HEK293 (cell line): ENCODE measurements at regions not wholly inside any gene's neighbourhood (a gene's known extent, or its start where the extent isn't known, plus 50 kb on each side); places are given as distances from the start of the nearest gene placed in this dataset.

Experiments
- CTCF ChIA-PET: fragments of 350-600 bp; formaldehyde crosslinking; extraction: SDS; loops from one replicate; lab custom pipeline; 2021; ENCODE audit warnings: antibody characterized with exemption; lab: Yijun Ruan, JAX
- POLR2A ChIA-PET: fragments of 300-600 bp; formaldehyde crosslinking; extraction: SDS; loops from one replicate; lab custom pipeline; 2020; ENCODE audit warnings: antibody characterized with exemption, inconsistent platforms; lab: Yijun Ruan, JAX
- H3K27ac ChIP-seq: fragments of 200-500 bp; sonication (Bioruptor generic); 2 replicates; pipeline ENCODE4 v1.5.1; 2014; ENCODE audit warnings: low read depth, low read length, control low read depth, inconsistent platforms; ENCODE audit errors: extremely low read depth
- H3K36me3 ChIP-seq, 2 experiments: fragments of 200-500 bp in 1 of 2; sonication (Bioruptor generic) in 1 of 2; 1 replicate in 1 of 2; 2 replicates in 1 of 2; pipeline ENCODE4 v1.5.1; 2014 to 2017; ENCODE audit warnings: inconsistent platforms in 2 of 2, low read length in 2 of 2; ENCODE audit not compliant: control insufficient read depth in 2 of 2, insufficient read depth in 1 of 2
- H3K4me1 ChIP-seq: fragments of 200-500 bp; sonication (Bioruptor generic); 2 replicates; pipeline ENCODE4 v1.5.1; 2014; ENCODE audit warnings: mild to moderate bottlenecking, low read length, inconsistent platforms; ENCODE audit not compliant: control insufficient read depth, insufficient read depth
- H3K4me3 ChIP-seq: 2 replicates; pipeline ENCODE4 v1.5.1; 2011; ENCODE audit warnings: low read depth, mild to moderate bottlenecking, control low read depth, low read length, moderate library complexity
- H3K9me3 ChIP-seq: fragments of 200-500 bp; sonication (Bioruptor generic); 2 replicates; pipeline ENCODE4 v1.5.1; 2014; ENCODE audit warnings: low read depth, low read length, inconsistent platforms; ENCODE audit not compliant: control insufficient read depth, insufficient read depth
- HOXC10 ChIP-seq: sonication (generic); formaldehyde crosslinking; IDR thresholded peaks from 2 replicates; pipeline ENCODE4 v1.8.1; 2023; ENCODE audit warnings: mild to moderate bottlenecking, missing genetic modification reagents
- HOXD13 ChIP-seq: sonication (generic); formaldehyde crosslinking; IDR thresholded peaks from 2 replicates; pipeline ENCODE4 v1.8.0; 2022; ENCODE audit warnings: missing genetic modification reagents, borderline replicate concordance
- KLF7 ChIP-seq: fragments of 450-650 bp; formaldehyde crosslinking; IDR thresholded peaks from 2 replicates; pipeline ENCODE4 v1.5.1; 2016; ENCODE audit warnings: missing biosample characterization, missing genetic modification characterization, borderline replicate concordance
- PATZ1 ChIP-seq: fragments of 450-650 bp; formaldehyde crosslinking; IDR thresholded peaks from 2 replicates; pipeline ENCODE4 v1.5.1; 2016; ENCODE audit warnings: missing biosample characterization, missing genetic modification characterization
- PRDM1 ChIP-seq: fragments of 450-650 bp; formaldehyde crosslinking; IDR thresholded peaks from 2 replicates; pipeline ENCODE4; 2016; ENCODE audit warnings: missing biosample characterization, missing genetic modification characterization
- PRDM4 ChIP-seq: fragments of 450-650 bp; formaldehyde crosslinking; IDR thresholded peaks from 2 replicates; pipeline ENCODE4 v1.5.1; 2017; ENCODE audit warnings: missing biosample characterization, missing genetic modification characterization
- PRDM6 ChIP-seq: fragments of 450-650 bp; formaldehyde crosslinking; IDR thresholded peaks from 2 replicates; pipeline ENCODE4 v1.5.1; 2017; ENCODE audit warnings: missing biosample characterization, missing genetic modification characterization
- YY1 ChIP-seq: fragments of 450-650 bp; formaldehyde crosslinking; IDR thresholded peaks from 2 replicates; pipeline ENCODE4 v1.5.1; 2018; ENCODE audit warnings: missing biosample characterization, missing genetic modification characterization
- YY2 ChIP-seq: fragments of 450-650 bp; formaldehyde crosslinking; IDR thresholded peaks from 2 replicates; pipeline ENCODE4 v1.5.1; 2016; ENCODE audit warnings: missing biosample characterization, missing genetic modification characterization
- ZBTB17 ChIP-seq: fragments of 450-650 bp; formaldehyde crosslinking; IDR thresholded peaks from 2 replicates; pipeline ENCODE4 v1.5.1; 2016; ENCODE audit warnings: missing biosample characterization, missing genetic modification characterization
- ZNF132 ChIP-seq: fragments of 450-650 bp; formaldehyde crosslinking; IDR thresholded peaks from 2 replicates; pipeline ENCODE4 v1.5.1; 2017; ENCODE audit warnings: missing biosample characterization, missing genetic modification characterization, borderline replicate concordance
- ZNF133 ChIP-seq: fragments of 450-650 bp; formaldehyde crosslinking; IDR thresholded peaks from 2 replicates; pipeline ENCODE4 v1.5.1; 2016; ENCODE audit warnings: missing biosample characterization, missing genetic modification characterization
- ZNF16 ChIP-seq: fragments of 450-650 bp; formaldehyde crosslinking; IDR thresholded peaks from 2 replicates; pipeline ENCODE4 v1.5.1; 2016; ENCODE audit warnings: low read depth, missing biosample characterization, missing genetic modification characterization
- ZNF26 ChIP-seq: fragments of 450-650 bp; formaldehyde crosslinking; IDR thresholded peaks from 2 replicates; pipeline ENCODE4 v1.5.1; 2016; ENCODE audit warnings: missing biosample characterization, missing genetic modification characterization
- ZNF274 ChIP-seq, 2 experiments: fragments of 200-500 bp in 1 of 2; fragments of 450-650 bp in 1 of 2; sonication (Bioruptor generic) in 1 of 2; formaldehyde crosslinking in 1 of 2; IDR thresholded peaks; 2 replicates each; pipeline versions ENCODE4 v1.5.1 to v1.6.1; 2014 to 2016; ENCODE audit warnings: borderline replicate concordance in 1 of 2, inconsistent platforms in 1 of 2, low read length in 1 of 2, missing biosample characterization in 1 of 2, missing genetic modification characterization in 1 of 2
- ZNF302 ChIP-seq: fragments of 450-650 bp; formaldehyde crosslinking; IDR thresholded peaks from 2 replicates; pipeline ENCODE4 v1.5.1; 2016; ENCODE audit warnings: missing biosample characterization, missing genetic modification characterization, low read depth
- ZNF426 ChIP-seq: fragments of 450-650 bp; formaldehyde crosslinking; IDR thresholded peaks from 2 replicates; pipeline ENCODE4 v1.5.1; 2017; ENCODE audit warnings: missing biosample characterization, missing genetic modification characterization, mild to moderate bottlenecking, inconsistent platforms, moderate library complexity
- ZNF529 ChIP-seq: fragments of 450-650 bp; formaldehyde crosslinking; IDR thresholded peaks from 2 replicates; pipeline ENCODE4 v1.5.1; 2017; ENCODE audit warnings: missing genetic modification characterization, missing biosample characterization; ENCODE audit not compliant: insufficient replicate concordance
- ZNF548 ChIP-seq: fragments of 450-650 bp; formaldehyde crosslinking; IDR thresholded peaks from 2 replicates; pipeline ENCODE4 v1.5.1; 2016; ENCODE audit warnings: missing biosample characterization, missing genetic modification characterization
- ZNF707 ChIP-seq: fragments of 450-650 bp; formaldehyde crosslinking; IDR thresholded peaks from 2 replicates; pipeline ENCODE4 v1.5.1; 2016; ENCODE audit warnings: missing biosample characterization, missing genetic modification characterization
- ZNF76 ChIP-seq: fragments of 450-650 bp; formaldehyde crosslinking; IDR thresholded peaks from 2 replicates; pipeline ENCODE4; 2016; ENCODE audit warnings: low read depth, missing biosample characterization, missing genetic modification characterization, borderline replicate concordance

- POLR2A ChIA-PET: no interaction called here
- CTCF ChIA-PET: interaction anchor here (0.7 to 1.3 kb wide), 2 partner anchors 81 to 190 kb away, joined by 3 to 5 read pairs; no protein-coding TSS in a partner anchor
Observed at GRCh38 chr15:98230975-98231374, 270.5 kb downstream of the ARRDC4 start.

GRCh38 chr15:98231696-98232440 is 271.4 kb downstream of the ARRDC4 start:
- H3K27ac ChIP-seq: no peak overlapping the region
- peaks cover 4% of the 10 kb centered on the region; the same call in 1 of the 2 replicates for H3K4me1 ChIP-seq
- ChIA-PET POLR2A (no interaction called here), CTCF (interaction anchor here (0.7 kb wide), 1 partner anchor 189 kb away, joined by 3 read pairs; no protein-coding TSS in a partner anchor)
- no peaks in the 10 kb centered on the region for H3K36me3 ChIP-seq
- H3K9me3 ChIP-seq: no peaks in the 10 kb centered on the region
- H3K4me3 ChIP-seq: no peak overlapping the region
- no peak for TF ChIP-seq ZNF76
- no peak for TF ChIP-seq ZNF426 (tag by site-specific recombination)
- no peak for TF ChIP-seq ZNF302 (tag by site-specific recombination)
- no peak for TF ChIP-seq YY2
- TF ChIP-seq PRDM4 (tag by site-specific recombination): no peak
- no peak for TF ChIP-seq YY1 (tag by site-specific recombination)
- no peak for TF ChIP-seq PRDM1 (tag by site-specific recombination)
- TF ChIP-seq ZNF16: no peak
- no peak for TF ChIP-seq ZBTB17
- no peak for TF ChIP-seq HOXC10 (CRISPR knock-in tag)
- no peak for TF ChIP-seq ZNF548 (tag by site-specific recombination)
- TF ChIP-seq PATZ1 (tag by site-specific recombination): no peak
- no peak for TF ChIP-seq PRDM6 (tag by site-specific recombination)
- no peak for TF ChIP-seq HOXD13 (CRISPR knock-in tag)
- no peak for TF ChIP-seq ZNF707 (tag by site-specific recombination)
- TF ChIP-seq ZNF26 (tag by site-specific recombination): no peak
- TF ChIP-seq ZNF529 (tag by site-specific recombination): no peak

More at GRCh38 chr15:98230975-98231374, 270.5 kb downstream of the ARRDC4 start:
- Histone ChIP-seq H3K36me3 (no peaks in the 10 kb centered on the region), H3K4me1 (peaks cover 4% of the 10 kb centered on the region; the same call in 1 of the 2 replicates), H3K9me3 (no peaks in the 10 kb centered on the region), H3K4me3 (no peak overlapping the region), H3K27ac (no peak overlapping the region)
- TF ChIP-seq KLF7 (tag by site-specific recombination): no peak
- no peak for TF ChIP-seq ZNF132 (tag by site-specific recombination)
- no peak for TF ChIP-seq PRDM6 (tag by site-specific recombination)
- no peak for TF ChIP-seq PRDM1 (tag by site-specific recombination)
- TF ChIP-seq ZNF274 (IDR thresholded peaks at IDR 0.05; ENCODE audit: low read length): no peak
- no peak for TF ChIP-seq ZNF274 (tag by site-specific recombination; IDR thresholded peaks at IDR 0.05; ENCODE audit: borderline replicate concordance)
- no peak for TF ChIP-seq ZNF133
- TF ChIP-seq, all 188 proteins: peak for 0
